ENCODE measurements at regions not wholly inside any gene's neighbourhood (a gene's known extent, or its start where the extent isn't known, plus 50 kb on each side); places are given as distances from the start of the nearest gene placed in this dataset.
"Not testable (repeated sequence)": the region's sequence is repeated elsewhere in the genome, so short reads cannot be mapped to it uniquely, and the experiment has no call there.

DNA sequence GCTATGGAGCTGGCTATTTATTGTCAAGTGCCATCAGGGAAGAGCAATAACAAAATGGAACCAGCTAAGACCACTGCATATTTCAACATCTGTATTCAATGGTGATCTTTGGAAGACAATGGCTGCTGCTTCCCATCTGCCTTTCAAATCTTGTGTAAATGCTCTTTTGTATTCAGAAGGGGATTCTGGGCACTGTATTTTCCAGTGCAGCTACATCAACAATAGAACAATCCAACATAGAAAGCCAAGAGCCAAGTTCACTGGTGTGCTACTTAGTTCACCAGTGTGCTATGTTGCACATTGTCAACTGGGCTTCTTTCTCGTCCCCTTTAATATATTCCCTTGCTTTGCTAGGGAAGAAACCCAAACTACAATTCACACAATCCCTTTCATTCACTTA is 128.8 kb upstream of the OR4E1 start:
- no peak overlapping the region for H3K27ac Mint-ChIP-seq
- H3K36me3 Mint-ChIP-seq (ENCODE audit: low read depth): peaks cover 3% of the 10 kb centered on the region
- H3K9me3 ChIP-seq (ENCODE audit: control insufficient read depth, low read length, poor library complexity, severe bottlenecking): no peaks in the 10 kb centered on the region
- no peak overlapping the region for H3K4me3 Mint-ChIP-seq
- peaks cover 31% of the 10 kb centered on the region for H3K27me3 Mint-ChIP-seq
- ATAC-seq: no peak
- H3K4me1 Mint-ChIP-seq: no peaks in the 10 kb centered on the region
- DNase-seq: no peak

DNA sequence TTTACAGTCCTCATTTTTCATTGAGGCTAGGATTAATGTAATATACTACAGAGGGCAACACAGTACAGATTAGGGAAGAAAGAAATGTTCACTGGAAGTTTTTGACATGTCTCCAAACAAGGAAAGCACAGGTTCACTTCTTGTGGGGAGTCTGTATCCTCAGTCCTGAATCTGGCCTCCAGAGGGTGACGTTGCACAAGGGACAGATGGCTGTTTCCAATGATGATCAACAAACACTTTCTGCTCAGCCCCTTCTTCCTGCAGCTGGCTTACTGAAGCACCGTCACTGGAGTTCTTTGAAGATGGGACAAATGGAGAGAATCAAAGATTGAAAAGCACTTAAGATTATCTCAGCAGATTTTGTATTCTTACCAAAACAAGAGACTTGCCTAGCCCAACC is 123.3 kb upstream of the OR4E1 start:
- no peaks in the 10 kb centered on the region for H3K9me3 ChIP-seq (ENCODE audit: control insufficient read depth, low read length, poor library complexity, severe bottlenecking)
- DNase-seq: no peak
- no peak for ATAC-seq
- Mint-ChIP-seq H3K27me3 (peaks cover 12% of the 10 kb centered on the region), H3K36me3 (ENCODE audit: low read depth) (no peaks in the 10 kb centered on the region), H3K27ac (no peak overlapping the region), H3K4me1 (peaks cover 1% of the 10 kb centered on the region), H3K4me3 (peak overlapping the region; percentile 52)

DNA sequence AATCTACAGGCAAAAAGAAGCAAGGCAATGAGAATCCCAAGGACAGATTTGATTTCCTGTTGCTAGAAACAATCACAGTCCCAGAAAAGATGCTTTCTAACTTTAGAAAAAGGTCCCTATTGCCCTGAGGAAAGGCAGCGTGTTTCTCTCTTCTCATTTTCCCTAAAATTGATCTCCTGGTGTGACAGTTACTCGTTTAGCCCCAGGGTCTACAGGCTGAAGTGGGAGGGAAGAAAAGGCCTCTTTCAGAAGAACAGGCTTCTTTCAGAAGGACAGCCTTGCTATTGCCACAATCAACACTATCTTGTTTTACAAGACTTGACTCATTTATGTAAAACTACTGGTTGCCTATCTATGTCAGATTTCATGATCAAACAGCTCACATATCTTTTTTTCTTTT is 121.8 kb upstream of the OR4E1 start:
- H3K27ac Mint-ChIP-seq: no peak overlapping the region
- no peaks in the 10 kb centered on the region for H3K36me3 Mint-ChIP-seq (ENCODE audit: low read depth)
- no peaks in the 10 kb centered on the region for H3K9me3 ChIP-seq (ENCODE audit: control insufficient read depth, low read length, poor library complexity, severe bottlenecking)
- ATAC-seq (no peak), DNase-seq (no peak)
- peaks cover 3% of the 10 kb centered on the region for H3K4me1 Mint-ChIP-seq
- H3K4me3 Mint-ChIP-seq: no peak overlapping the region
- H3K27me3 Mint-ChIP-seq: peaks cover 22% of the 10 kb centered on the region

DNA sequence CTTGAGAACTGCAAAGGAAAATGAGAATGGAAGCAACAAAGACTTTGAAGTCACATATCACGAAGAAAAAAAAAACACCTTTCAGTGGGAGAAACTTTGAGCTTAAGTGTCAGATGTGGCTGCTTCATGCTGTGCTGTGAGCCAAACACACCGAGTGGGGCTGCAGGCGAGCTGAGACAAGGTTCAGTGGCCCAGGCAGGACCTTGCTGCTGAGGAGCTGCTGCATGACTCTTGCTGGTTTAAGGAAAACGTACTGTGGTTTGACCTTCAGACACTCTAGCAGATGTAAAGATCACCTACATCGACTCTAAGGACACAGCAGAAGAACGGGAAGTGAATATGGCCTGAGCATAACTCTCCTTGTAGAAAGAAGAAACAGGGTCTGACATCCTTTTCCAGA is 118.1 kb upstream of the OR4E1 start:
- Mint-ChIP-seq H3K36me3 (ENCODE audit: low read depth) (no peaks in the 10 kb centered on the region), H3K4me3 (no peak overlapping the region), H3K27me3 (peaks cover 27% of the 10 kb centered on the region), H3K4me1 (peaks cover 3% of the 10 kb centered on the region), H3K27ac (peak overlapping the region; percentile 21)
- H3K9me3 ChIP-seq (ENCODE audit: control insufficient read depth, low read length, poor library complexity, severe bottlenecking): no peaks in the 10 kb centered on the region
- DNase-seq: no peak
- ATAC-seq: no peak

DNA sequence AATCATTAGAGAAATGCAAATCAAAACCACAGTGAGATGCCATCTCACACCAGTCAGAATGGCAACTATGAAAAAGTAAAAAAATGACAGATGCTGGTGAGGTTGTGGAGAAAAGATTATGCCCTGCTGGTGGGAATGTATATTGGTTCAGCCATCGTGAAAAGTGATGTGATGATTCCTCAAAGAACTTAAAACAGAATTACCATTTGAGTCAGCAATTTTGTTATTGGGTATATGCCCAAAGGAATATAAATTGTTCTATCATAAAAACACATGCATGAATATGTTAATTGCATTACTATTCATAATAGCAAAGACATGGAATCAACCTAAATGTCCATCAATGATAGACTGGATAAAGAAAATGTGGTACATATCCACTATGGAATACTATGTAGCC is 115.1 kb upstream of the OR4E1 start:
- not testable (repeated sequence) for H3K4me1 Mint-ChIP-seq; ATAC-seq; H3K27ac Mint-ChIP-seq; H3K9me3 ChIP-seq (ENCODE audit: control insufficient read depth, low read length, poor library complexity, severe bottlenecking); DNase-seq; H3K4me3 Mint-ChIP-seq; H3K36me3 Mint-ChIP-seq (ENCODE audit: low read depth)
- H3K27me3 Mint-ChIP-seq: peaks cover 45% of the 10 kb centered on the region

DNA sequence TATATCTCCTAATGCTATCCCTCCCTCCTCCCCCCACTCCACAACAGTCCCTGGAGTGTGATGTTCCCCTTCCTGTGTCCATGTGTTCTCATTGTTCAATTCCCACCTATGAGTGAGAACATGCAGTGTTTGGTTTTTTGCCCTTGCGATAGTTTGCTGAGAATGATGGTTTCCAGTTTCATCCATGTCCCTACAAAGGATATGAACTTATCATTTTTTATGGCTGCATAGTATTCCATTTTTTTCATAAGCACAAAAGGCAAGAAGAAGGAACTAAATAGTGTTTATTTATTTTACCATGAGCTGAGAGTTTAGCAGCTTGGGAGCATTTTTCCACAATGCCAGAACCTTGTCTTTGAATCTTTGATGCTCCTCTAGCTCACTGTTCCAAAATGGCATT is 113.6 kb upstream of the OR4E1 start:
- H3K4me1 Mint-ChIP-seq; DNase-seq; H3K27ac Mint-ChIP-seq; H3K4me3 Mint-ChIP-seq; ATAC-seq; H3K36me3 Mint-ChIP-seq (ENCODE audit: low read depth); H3K9me3 ChIP-seq (ENCODE audit: control insufficient read depth, low read length, poor library complexity, severe bottlenecking): not testable (repeated sequence)
- peaks cover 59% of the 10 kb centered on the region for H3K27me3 Mint-ChIP-seq

DNA sequence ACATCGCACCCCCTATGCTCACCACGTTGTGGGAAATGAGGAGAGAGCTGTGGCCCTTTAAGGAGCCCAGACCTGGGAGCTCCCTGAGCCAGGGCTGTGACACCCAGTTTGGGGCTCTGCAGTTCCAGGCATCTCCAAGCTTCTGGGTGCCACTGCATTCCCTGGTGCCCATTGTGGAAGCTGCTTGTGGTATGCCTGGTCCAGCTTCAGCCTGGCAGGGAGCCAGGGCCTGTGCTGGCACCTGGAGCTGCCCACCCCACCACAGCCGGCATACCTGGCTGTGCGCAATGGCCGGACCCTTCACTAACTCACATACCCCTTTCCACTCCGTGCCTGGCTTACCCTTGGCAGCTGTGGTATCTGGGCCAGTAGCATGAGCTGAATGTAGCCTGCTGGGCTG is 107.9 kb upstream of the OR4E1 start:
- H3K4me3 Mint-ChIP-seq: no peak overlapping the region
- no peak for ATAC-seq
- H3K9me3 ChIP-seq (ENCODE audit: control insufficient read depth, low read length, poor library complexity, severe bottlenecking): no peaks in the 10 kb centered on the region
- peaks cover 56% of the 10 kb centered on the region for H3K27me3 Mint-ChIP-seq
- H3K27ac Mint-ChIP-seq: no peak overlapping the region
- DNase-seq: no peak
- no peaks in the 10 kb centered on the region for H3K4me1 Mint-ChIP-seq
- no peaks in the 10 kb centered on the region for H3K36me3 Mint-ChIP-seq (ENCODE audit: low read depth)

DNA sequence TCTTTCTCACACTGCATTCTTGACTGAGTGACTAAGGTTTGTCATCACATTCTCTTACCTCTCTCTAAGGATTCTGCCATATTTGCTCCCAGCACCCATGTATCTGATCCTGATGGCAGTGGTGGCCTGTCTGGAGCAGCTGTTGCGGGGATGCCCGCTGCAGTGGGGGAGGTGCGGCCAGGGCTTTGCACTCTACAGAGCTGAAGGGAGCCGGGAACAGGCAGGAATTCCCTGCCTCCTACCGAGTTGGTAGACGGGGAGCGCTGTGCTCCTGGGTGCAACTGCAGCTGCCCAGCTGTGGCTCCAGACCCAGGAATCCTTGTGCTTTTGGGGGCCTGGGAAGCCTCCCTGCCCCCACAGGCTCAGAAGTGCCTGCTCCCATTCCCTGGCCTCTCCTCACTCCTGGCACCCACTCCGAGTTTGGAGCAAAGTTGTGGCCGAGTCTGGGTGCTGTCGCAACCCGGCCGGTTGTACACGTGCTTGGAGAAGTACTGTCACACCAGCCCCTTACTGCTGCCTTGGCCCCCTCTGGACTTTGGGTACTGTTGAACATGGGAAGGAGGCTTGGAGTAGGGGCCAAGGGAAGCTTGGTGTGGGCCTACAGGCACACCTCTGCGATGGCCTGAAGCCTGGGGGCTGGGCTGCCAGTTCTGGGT is 106.9 kb upstream of the OR4E1 start:
- ATAC-seq: no peak
- H3K27me3 Mint-ChIP-seq: peaks cover 61% of the 10 kb centered on the region
- no peaks in the 10 kb centered on the region for H3K9me3 ChIP-seq (ENCODE audit: control insufficient read depth, low read length, poor library complexity, severe bottlenecking)
- H3K27ac Mint-ChIP-seq: no peak overlapping the region
- no peak for DNase-seq
- no peaks in the 10 kb centered on the region for H3K36me3 Mint-ChIP-seq (ENCODE audit: low read depth)
- no peaks in the 10 kb centered on the region for H3K4me1 Mint-ChIP-seq
- H3K4me3 Mint-ChIP-seq: no peak overlapping the region

DNA sequence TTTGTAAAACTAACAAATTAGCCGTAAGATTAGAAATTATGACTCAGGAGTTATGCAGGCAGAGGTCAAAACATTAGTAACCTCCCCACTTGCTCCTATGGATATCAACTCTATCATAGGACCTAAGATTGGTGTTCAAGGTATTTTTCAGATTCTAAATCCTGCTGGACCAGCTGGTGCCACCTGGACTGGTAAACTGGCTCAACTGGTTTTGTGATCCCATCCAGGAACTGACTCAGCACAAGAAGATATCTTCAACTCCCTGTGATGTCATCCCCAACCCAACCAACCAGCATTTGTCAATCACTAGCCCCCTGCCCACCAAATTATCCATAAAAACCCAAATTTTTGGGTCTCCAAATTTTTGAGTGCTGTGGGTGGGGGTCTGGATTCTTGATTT is 98.1 kb upstream of the OR4E1 start:
- no peak for ATAC-seq
- peaks cover 38% of the 10 kb centered on the region for H3K27me3 Mint-ChIP-seq
- H3K9me3 ChIP-seq (ENCODE audit: control insufficient read depth, low read length, poor library complexity, severe bottlenecking): no peaks in the 10 kb centered on the region
- H3K4me1 Mint-ChIP-seq: peaks cover 3% of the 10 kb centered on the region
- DNase-seq: no peak
- no peak overlapping the region for H3K4me3 Mint-ChIP-seq
- H3K27ac Mint-ChIP-seq: no peak overlapping the region
- no peaks in the 10 kb centered on the region for H3K36me3 Mint-ChIP-seq (ENCODE audit: low read depth)

DNA sequence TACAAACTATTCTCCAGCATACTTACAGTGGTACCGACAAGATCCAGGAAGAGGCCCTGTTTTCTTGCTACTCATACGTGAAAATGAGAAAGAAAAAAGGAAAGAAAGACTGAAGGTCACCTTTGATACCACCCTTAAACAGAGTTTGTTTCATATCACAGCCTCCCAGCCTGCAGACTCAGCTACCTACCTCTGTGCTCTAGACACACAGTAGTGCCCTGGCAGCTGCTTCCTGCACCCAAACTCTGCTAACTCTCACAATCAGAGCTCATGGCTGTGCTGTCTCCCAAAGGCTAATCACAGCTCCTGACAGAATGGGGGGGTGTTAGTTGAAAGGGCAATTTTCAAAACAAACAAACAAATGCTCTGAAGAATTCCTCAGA is 95.2 kb upstream of the OR4E1 start:
- peaks cover 3% of the 10 kb centered on the region for H3K4me1 Mint-ChIP-seq
- no peak for ATAC-seq

DNA sequence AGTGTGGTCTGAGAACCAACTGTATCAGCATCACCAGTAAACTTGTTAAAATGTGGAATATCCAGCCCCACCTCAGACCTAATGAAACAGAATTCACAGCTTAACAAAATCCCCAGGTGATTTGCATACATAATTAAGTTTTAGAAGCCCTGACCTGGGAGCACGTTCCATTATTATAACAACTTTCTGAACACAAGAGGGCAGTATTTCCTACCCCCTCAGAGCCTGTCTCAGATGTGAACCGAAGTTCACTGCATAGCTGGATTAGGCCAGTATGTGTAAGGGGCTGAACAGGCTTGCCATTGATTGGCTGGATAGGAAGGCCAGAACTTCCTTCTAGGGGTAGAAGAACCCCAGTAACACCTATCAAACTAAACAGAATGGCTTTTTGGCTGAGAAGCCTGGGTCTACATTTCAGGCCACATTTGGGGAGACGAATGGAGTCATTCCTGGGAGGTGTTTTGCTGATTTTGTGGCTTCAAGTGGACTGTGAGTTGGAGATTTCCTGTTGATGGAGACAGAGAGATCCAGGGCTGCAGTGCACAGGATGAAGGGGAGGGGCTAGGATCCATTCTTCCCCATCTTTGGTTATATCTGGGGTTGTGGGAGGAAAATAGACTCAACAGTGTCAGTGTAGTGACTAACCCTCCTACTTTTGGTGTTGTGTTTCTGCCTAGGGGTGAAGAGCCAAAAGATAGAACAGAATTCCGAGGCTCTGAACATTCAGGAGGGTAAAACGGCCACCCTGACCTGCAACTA is 94.7 kb upstream of the OR4E1 start:
- Mint-ChIP-seq H3K27me3 (peaks cover 14% of the 10 kb centered on the region), H3K36me3 (ENCODE audit: low read depth) (no peaks in the 10 kb centered on the region), H3K4me1 (peaks cover 3% of the 10 kb centered on the region), H3K27ac (no peak overlapping the region), H3K4me3 (peak overlapping the region; percentile 71)
- DNase-seq (no peak), ATAC-seq (peak; percentile 85)
- no peaks in the 10 kb centered on the region for H3K9me3 ChIP-seq (ENCODE audit: control insufficient read depth, low read length, poor library complexity, severe bottlenecking)

More for the DNA sequence above, 95.2 kb upstream of the OR4E1 start:
- no peaks in the 10 kb centered on the region for H3K9me3 ChIP-seq (ENCODE audit: control insufficient read depth, low read length, poor library complexity, severe bottlenecking)
- H3K36me3 Mint-ChIP-seq (ENCODE audit: low read depth): no peaks in the 10 kb centered on the region
- DNase-seq: no peak
- H3K4me3 Mint-ChIP-seq: peak overlapping the region; percentile 71
- H3K27ac Mint-ChIP-seq: no peak overlapping the region
- H3K27me3 Mint-ChIP-seq: peaks cover 19% of the 10 kb centered on the region

DNA sequence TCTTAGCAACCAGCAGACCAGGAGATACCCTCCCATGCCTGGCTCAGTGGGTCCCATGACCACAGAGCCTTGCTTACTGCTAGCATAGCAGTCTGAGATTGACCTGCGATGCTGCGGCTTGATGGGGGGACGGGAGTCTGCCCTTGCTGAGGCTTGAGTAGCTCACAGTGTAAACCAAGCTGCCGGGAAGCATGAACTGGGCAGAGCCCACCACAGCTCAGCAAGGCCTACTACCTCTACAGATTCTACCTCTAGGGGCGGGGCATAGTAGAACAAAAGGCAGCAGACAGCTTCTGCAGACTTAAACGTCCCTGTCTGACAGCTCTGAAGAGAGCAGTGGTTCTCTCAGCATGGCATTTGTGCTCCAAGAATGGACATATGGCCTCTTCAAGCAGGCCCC is 86.7 kb upstream of the OR4E1 start:
- not testable (repeated sequence) for H3K4me3 Mint-ChIP-seq; DNase-seq; ATAC-seq; H3K27ac Mint-ChIP-seq; H3K4me1 Mint-ChIP-seq; H3K9me3 ChIP-seq (ENCODE audit: control insufficient read depth, low read length, poor library complexity, severe bottlenecking); H3K36me3 Mint-ChIP-seq (ENCODE audit: low read depth); H3K27me3 Mint-ChIP-seq

DNA sequence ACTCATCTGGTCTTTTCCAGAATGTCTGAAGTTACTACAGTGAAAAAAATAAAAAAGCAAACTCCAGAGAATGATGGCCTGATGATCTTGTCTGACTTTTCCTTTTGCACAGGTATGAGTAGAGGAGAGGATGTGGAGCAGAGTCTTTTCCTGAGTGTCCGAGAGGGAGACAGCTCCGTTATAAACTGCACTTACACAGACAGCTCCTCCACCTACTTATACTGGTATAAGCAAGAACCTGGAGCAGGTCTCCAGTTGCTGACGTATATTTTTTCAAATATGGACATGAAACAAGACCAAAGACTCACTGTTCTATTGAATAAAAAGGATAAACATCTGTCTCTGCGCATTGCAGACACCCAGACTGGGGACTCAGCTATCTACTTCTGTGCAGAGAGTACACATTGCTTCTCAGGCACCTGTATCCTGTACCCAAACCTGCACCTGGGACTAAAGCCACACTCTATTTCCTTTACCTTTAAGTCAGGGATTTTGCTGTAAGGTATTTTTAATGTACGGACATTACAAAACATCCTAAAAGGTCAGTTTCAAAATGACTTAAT is 75.8 kb upstream of the OR4E1 start:
- peak overlapping the region; percentile 75 for H3K4me3 Mint-ChIP-seq
- no peaks in the 10 kb centered on the region for H3K9me3 ChIP-seq (ENCODE audit: control insufficient read depth, low read length, poor library complexity, severe bottlenecking)
- H3K4me1 Mint-ChIP-seq: peaks cover 6% of the 10 kb centered on the region
- ATAC-seq: peak; percentile 55
- peaks cover 22% of the 10 kb centered on the region for H3K27me3 Mint-ChIP-seq
- no peak for DNase-seq
- H3K27ac Mint-ChIP-seq: peak overlapping the region; percentile 49
- H3K36me3 Mint-ChIP-seq (ENCODE audit: low read depth): no peaks in the 10 kb centered on the region

All from T-helper 17 cell (primary cell).